Activated CD4-positive, alpha-beta T cell treated with anti-CD3 and anti-CD28 coated beads for 24 hours (primary cell): ENCODE measurements at regions not wholly inside any gene's neighbourhood (a gene's known extent, or its start where the extent isn't known, plus 50 kb on each side); places are given as distances from the start of the nearest gene placed in this dataset.

Source experiments
- DNase-seq, 2 donors: peaks; one replicate each; pipeline ENCODE4 v3.0.0-alpha.2; 2020; ENCODE audit warnings: low read depth in 2 of 2

- no peak for DNase-seq
Measured at GRCh38 chr1:112264010-112264409, 132.0 kb upstream of the CTTNBP2NL start.

- DNase-seq = no peak
Measured at GRCh38 chr1:112264553-112264952, 131.5 kb upstream of the CTTNBP2NL start.

DNA sequence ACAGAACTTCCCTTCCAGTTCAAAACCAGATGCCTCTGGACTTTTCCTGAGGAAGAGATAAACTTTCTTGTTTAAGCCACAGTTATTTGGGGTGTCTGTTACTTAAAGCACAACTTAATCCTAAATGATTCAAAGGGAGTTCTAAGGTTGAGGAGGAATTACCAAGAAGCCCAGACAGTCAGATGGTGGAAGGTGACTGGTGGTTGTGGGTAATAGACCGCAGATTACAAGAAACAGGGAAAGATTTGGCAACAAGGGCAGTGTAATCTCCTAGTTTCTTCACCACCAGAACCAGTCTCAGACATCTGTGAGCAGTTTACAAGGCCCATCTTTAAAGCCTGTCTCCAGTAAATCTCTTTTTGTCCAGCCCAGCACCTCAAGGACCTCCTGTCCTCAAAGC is 130.1 kb upstream of the CTTNBP2NL start:
- no peak for DNase-seq

DNA sequence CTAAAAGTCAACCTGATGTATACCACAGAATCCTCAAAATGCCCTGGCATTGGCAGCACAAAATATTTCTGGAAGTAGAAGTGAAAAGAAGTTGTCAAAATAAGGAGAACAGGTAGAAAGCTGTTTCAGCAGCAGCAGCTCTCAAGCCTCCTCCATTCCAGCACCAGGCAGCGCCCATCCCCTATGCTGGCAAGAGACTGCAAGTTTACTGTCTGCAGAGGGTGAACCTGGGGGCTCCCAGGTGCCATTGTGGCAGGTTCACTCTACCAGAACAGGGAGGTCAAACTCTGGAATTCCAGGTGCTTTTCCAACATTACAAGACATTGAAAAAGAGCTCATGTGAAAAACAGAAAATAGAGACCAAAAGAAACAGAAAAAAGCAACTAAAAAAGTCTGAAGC is 128.8 kb upstream of the CTTNBP2NL start:
- no peak for DNase-seq

GRCh38 chr1:112267929-112268328 is 128.1 kb upstream of the CTTNBP2NL start:
- DNase-seq = no peak

- no peak for DNase-seq
Measured at GRCh38 chr1:112268408-112268807, 127.6 kb upstream of the CTTNBP2NL start.

GRCh38 chr1:112271270-112271669 is 124.7 kb upstream of the CTTNBP2NL start:
- DNase-seq = no peak

- no peak for DNase-seq
Measured at GRCh38 chr1:112272101-112272772, 123.8 kb upstream of the CTTNBP2NL start.

GRCh38 chr1:112284796-112285195 is 111.2 kb upstream of the CTTNBP2NL start:
- DNase-seq = no peak

DNA sequence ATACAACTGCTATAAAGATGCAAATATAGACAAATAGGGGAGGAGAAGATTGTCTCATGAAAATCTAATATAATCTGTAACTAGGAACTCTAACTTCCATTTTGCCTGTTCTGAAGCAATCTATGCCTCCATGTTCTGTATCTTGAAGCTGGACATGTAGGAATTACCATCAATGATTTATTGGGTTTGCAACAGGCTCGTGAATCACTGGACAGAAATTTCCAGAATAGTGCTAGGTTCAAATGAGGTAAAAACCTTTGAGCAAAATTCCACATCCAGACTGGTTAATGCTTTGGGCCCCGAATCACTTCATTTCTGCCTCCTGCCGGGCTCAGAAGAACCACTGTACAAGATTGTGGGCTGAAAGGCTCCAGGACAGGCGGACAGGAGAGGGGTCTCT is 110.7 kb upstream of the CTTNBP2NL start:
- DNase-seq = no peak

- DNase-seq = no peak
Measured at GRCh38 chr1:112285746-112286145, 110.3 kb upstream of the CTTNBP2NL start.

DNA sequence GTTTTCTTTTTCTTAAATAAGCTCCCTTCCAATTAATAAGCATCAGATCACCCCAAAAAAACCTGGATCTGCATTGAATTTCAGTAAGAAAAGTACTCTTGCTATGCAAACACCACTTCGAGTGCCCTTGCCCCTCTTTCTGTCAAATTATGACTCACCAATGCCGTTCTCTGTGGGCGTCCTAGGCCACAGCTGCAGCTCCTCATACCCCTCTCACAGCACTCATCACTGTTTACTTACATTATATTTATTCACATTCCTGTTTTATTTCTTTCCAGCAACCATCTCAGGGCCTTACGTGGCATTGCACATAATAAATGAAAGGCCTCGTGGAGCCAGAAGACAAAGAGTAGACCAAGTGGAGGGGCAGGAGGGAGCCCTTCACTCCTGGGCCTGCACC is 99.1 kb upstream of the CTTNBP2NL start:
- no peak for DNase-seq

DNA sequence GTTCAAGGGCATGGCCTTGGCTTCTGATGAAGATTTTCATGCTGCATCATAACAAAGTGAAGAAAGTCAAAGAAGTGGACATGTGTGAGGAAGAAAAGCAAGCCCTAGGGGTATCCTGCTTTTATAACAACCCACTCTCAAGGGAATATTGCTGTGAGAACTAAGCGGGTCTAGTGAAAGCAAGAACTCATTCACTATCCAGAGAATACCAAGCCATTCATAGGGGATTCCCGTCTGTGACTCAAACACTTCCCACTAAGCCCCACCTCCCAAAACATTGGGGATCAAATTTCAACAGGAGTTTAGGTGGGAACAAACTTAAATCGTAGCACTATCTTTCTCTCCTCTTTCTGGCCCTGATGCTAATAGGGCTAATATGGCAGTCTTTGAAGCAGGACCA is 98.5 kb upstream of the CTTNBP2NL start:
- DNase-seq = no peak

DNA sequence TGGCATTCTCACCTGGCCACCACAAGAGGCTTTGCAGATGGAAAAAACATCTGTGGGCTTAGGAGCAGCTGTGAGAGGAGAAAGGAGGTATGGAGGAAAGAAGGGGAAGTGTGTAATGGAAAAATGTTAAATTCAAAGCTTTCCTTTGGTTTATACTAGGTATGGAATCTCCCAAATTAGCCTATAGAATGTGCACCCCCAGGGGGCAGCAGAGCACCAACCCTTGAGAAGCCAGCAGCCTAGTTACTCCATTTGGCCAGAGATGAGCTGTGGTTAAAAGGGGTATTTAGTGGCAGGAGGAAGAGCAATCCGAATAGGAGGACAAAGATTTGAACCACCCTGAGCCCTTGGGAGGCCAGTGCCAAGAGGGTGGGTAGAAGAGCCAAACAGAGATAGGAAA is 97.5 kb upstream of the CTTNBP2NL start:
- peak in 1 of 2 donors; percentile 27 for DNase-seq

DNA sequence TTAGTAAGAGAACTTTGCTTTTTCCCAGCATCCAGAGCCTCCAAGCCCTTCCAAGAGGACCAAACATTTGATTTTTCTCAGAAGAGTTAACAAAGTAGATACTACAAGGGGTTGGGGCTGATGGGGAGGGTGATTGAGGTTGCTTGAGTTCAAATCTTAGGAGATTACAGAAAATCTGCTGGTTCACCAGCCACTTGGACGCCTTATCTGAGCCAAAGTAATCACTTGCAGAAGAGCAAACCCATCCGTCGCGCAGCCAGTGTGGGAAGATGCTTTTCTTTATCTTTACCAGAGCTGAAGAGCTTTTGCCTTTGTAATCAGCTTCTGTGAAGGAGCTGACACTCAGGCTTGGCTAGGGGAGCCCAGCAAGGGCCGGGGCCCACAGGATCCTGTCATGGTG is 91.9 kb upstream of the CTTNBP2NL start:
- no peak for DNase-seq

- no peak for DNase-seq
Measured at GRCh38 chr1:112304612-112305011, 91.4 kb upstream of the CTTNBP2NL start.

DNA sequence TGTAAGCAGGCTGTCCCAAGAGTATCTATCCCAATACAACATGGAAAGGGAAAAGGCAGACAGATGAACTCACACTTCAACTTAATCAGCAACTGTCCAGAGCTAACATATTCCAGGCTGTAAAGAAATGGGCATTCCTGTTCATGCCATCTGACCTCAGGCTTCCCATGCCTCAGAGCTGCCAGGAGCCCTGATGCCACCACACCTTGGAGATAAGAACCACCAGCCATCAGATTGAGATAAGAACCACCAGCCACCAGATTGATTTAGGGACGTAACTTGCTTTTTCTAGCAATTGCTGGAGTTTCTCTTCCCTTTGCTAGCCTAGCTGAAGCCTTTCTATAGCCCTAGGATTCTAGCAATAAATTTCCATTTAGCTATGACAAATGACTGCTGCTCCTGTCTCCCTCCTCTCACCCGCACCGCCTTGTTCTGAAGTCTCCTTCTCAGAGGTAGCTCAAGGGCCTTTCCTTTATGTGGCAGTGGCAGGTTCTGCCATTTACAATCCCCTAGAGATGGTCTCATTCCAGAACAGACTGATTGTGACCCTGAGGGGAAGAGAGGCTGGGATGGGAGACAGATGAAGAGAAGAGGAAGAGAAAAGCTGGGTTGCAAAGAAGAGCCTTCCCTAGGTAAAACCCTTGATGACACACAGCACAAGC is 88.0 kb upstream of the CTTNBP2NL start:
- no peak for DNase-seq

GRCh38 chr1:112308716-112309115 is 87.3 kb upstream of the CTTNBP2NL start:
- DNase-seq = no peak

- DNase-seq = no peak
Measured at GRCh38 chr1:112309499-112309898, 86.5 kb upstream of the CTTNBP2NL start.

GRCh38 chr1:112312315-112312714 is 83.7 kb upstream of the CTTNBP2NL start:
- DNase-seq = no peak

DNA sequence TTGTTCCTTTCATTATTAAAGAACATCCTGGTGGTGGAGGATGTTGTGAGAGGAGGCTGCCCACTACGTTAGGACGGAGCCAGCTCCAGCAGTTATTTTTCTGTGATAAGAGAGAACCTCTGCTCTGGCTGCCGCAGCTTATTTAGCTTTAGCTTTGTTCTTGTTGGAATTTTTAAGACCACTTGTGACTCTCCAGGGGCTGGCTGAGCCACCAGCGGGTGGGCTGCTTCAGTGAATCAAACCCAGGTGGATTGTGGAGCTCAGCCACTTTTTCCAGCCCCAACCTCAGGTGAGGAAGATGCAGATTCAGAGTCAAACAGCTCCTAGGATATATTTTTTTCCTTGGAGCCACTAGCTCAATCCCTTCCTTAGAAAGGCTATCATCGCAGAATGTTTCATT is 83.1 kb upstream of the CTTNBP2NL start:
- DNase-seq = no peak

GRCh38 chr1:112316254-112316913 is 79.6 kb upstream of the CTTNBP2NL start:
- no peak for DNase-seq

DNA sequence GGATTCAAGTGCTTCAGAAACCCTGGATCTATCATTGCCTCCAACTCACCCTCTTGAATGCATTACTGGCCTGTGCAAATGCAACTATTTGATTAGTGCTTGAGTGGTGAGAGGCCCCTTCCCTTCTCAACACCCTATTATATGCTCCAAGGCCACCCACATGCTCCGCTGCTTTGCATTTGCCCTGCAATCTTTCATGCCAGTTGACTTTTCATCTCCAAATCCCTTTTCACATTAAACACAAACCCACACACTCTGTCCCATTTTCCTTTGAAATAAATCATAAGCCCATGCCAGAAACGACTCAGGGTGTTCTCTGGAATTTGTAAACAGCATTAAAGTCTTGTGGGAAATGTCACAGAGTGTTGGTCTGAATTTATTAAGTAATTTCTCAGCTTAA is 78.9 kb upstream of the CTTNBP2NL start:
- DNase-seq = no peak
